H9 (cell line): ENCODE measurements at regions not wholly inside any gene's neighbourhood (a gene's known extent, or its start where the extent isn't known, plus 50 kb on each side); places are given as distances from the start of the nearest gene placed in this dataset.

Source experiments
- DNase-seq: peaks from one replicate; pipeline ENCODE4 v3.0.0-alpha.2; 2017
- H2AFZ ChIP-seq: one replicate; pipeline ENCODE4 v1.6.1; 2013; ENCODE audit warnings: mild to moderate bottlenecking, low read length, control low read depth, moderate library complexity
- H2AK5ac ChIP-seq: 2 replicates; pipeline ENCODE4 v1.6.1; 2013; ENCODE audit warnings: low read length, control low read depth, mixed read lengths; ENCODE audit not compliant: insufficient read length
- H2BK120ac ChIP-seq: one replicate; pipeline ENCODE4 v1.6.1; 2013; ENCODE audit warnings: low read depth, mild to moderate bottlenecking, low read length, control low read depth, inconsistent platforms; ENCODE audit not compliant: poor library complexity, severe bottlenecking
- H2BK12ac ChIP-seq: 2 replicates; pipeline ENCODE4 v1.6.1; 2013; ENCODE audit warnings: low read length, control low read depth, mixed read lengths, low read depth; ENCODE audit not compliant: insufficient read length
- H2BK15ac ChIP-seq: 2 replicates; pipeline ENCODE4 v1.6.1; 2013; ENCODE audit warnings: low read depth, low read length, control low read depth
- H2BK20ac ChIP-seq: one replicate; pipeline ENCODE4 v1.6.1; 2013; ENCODE audit warnings: low read depth, mild to moderate bottlenecking, low read length, control low read depth, inconsistent platforms; ENCODE audit not compliant: poor library complexity, severe bottlenecking
- H2BK5ac ChIP-seq: 2 replicates; pipeline ENCODE4 v1.6.1; 2013; ENCODE audit warnings: low read length, control low read depth, mixed read lengths; ENCODE audit not compliant: insufficient read length
- H3K14ac ChIP-seq: 2 replicates; pipeline ENCODE4 v1.6.1; 2013; ENCODE audit warnings: low read length, control low read depth; ENCODE audit not compliant: insufficient read depth
- H3K18ac ChIP-seq: 2 replicates; pipeline ENCODE4 v1.6.1; 2013; ENCODE audit warnings: low read depth, mild to moderate bottlenecking, mixed read lengths, low read length, control low read depth; ENCODE audit not compliant: insufficient read length
- H3K23ac ChIP-seq: 2 replicates; pipeline ENCODE4 v1.6.1; 2013; ENCODE audit warnings: low read length, control low read depth, mixed read lengths, low read depth; ENCODE audit not compliant: insufficient read length
- H3K23me2 ChIP-seq: 2 replicates; pipeline ENCODE4 v1.6.1; 2013; ENCODE audit warnings: low read depth, mild to moderate bottlenecking, mixed read lengths, low read length, control low read depth; ENCODE audit not compliant: insufficient read length, poor library complexity, severe bottlenecking
- H3K27ac ChIP-seq: 2 replicates; pipeline ENCODE4 v1.5.1; 2013; ENCODE audit warnings: low read length, control low read depth, mixed read lengths, low read depth; ENCODE audit not compliant: insufficient read length
- H3K27me3 ChIP-seq: 2 replicates; pipeline ENCODE4 v1.6.1; 2013; ENCODE audit warnings: low read length, control low read depth, inconsistent platforms; ENCODE audit not compliant: insufficient read depth
- H3K4ac ChIP-seq: 2 replicates; pipeline ENCODE4 v1.6.1; 2013; ENCODE audit warnings: low read depth, mild to moderate bottlenecking, control low read depth, inconsistent platforms, low read length, moderate library complexity
- H3K4me1 ChIP-seq: 2 replicates; pipeline ENCODE4 v1.6.1; 2013; ENCODE audit warnings: low read length, control low read depth, inconsistent platforms; ENCODE audit not compliant: insufficient read depth
- H3K4me2 ChIP-seq: 2 replicates; pipeline ENCODE4 v1.6.1; 2013; ENCODE audit warnings: low read length, control low read depth, mixed read lengths; ENCODE audit not compliant: insufficient read length, insufficient read depth
- H3K56ac ChIP-seq: 2 replicates; pipeline ENCODE4 v1.6.1; 2013; ENCODE audit warnings: low read depth, mild to moderate bottlenecking, mixed read lengths, low read length, control low read depth; ENCODE audit not compliant: insufficient read length
- H3K79me1 ChIP-seq: 2 replicates; pipeline ENCODE4 v1.6.1; 2013; ENCODE audit warnings: low read depth, mild to moderate bottlenecking, moderate library complexity, low read length, control low read depth, inconsistent platforms; ENCODE audit not compliant: insufficient read depth, poor library complexity, severe bottlenecking
- H3K79me2 ChIP-seq: 2 replicates; pipeline ENCODE4 v1.6.1; 2013; ENCODE audit warnings: low read length, control low read depth, inconsistent platforms; ENCODE audit not compliant: insufficient read depth
- H3K9ac ChIP-seq: 2 replicates; pipeline ENCODE4 v1.6.1; 2013; ENCODE audit warnings: low read length, control low read depth, mixed read lengths; ENCODE audit not compliant: insufficient read length; ENCODE audit errors: extremely low read depth
- H3K9me3 ChIP-seq: one replicate; pipeline ENCODE4 v1.6.1; 2013; ENCODE audit warnings: low read depth, low read length, inconsistent platforms; ENCODE audit not compliant: control insufficient read depth
- H3T11ph ChIP-seq: one replicate; pipeline ENCODE4 v1.6.1; 2013; ENCODE audit warnings: mild to moderate bottlenecking, low read length, control low read depth, inconsistent platforms
- H4K20me1 ChIP-seq: one replicate; pipeline ENCODE4 v1.6.1; 2013; ENCODE audit not compliant: control insufficient read depth, insufficient read length, insufficient read depth
- H4K5ac ChIP-seq: 2 replicates; pipeline ENCODE4 v1.6.1; 2013; ENCODE audit warnings: low read depth, mild to moderate bottlenecking, mixed read lengths, low read length, control low read depth; ENCODE audit not compliant: insufficient read length
- H4K8ac ChIP-seq: replicated peaks from 2 replicates; pipeline ENCODE4 v1.6.1; 2013; ENCODE audit warnings: low read length, control low read depth, mixed read lengths, low read depth; ENCODE audit not compliant: insufficient read length
- H4K91ac ChIP-seq: 2 replicates; pipeline ENCODE4 v1.6.1; 2013; ENCODE audit warnings: low read depth, mild to moderate bottlenecking, moderate library complexity, mixed read lengths, low read length, control low read depth; ENCODE audit not compliant: insufficient read length
- H3K27ac Mint-ChIP-seq, 3 experiments: 2 replicates in 2 of 3; 3 replicates in 1 of 3; pipeline ENCODE4 v1.8.0; 2020 to 2021; ENCODE audit warnings: mixed read lengths in 3 of 3, mild to moderate bottlenecking in 1 of 3, moderate library complexity in 1 of 3
- H3K27me3 Mint-ChIP-seq: 2 replicates; pipeline ENCODE4 v1.8.0; 2021; ENCODE audit warnings: low read depth, mild to moderate bottlenecking, moderate library complexity, mixed read lengths
- H3K36me3 Mint-ChIP-seq, 3 experiments: 2 replicates in 2 of 3; 3 replicates in 1 of 3; pipeline ENCODE4 v1.8.0; 2020 to 2021; ENCODE audit warnings: low read depth in 3 of 3, mixed read lengths in 3 of 3; ENCODE audit not compliant: insufficient read depth in 1 of 3
- H3K4me1 Mint-ChIP-seq, 2 experiments: 2 replicates each; pipeline ENCODE4 v1.8.0; 2020; ENCODE audit warnings: mixed read lengths in 2 of 2
- H3K4me3 Mint-ChIP-seq, 2 experiments: 2 replicates in 1 of 2; 3 replicates in 1 of 2; pipeline ENCODE4 v1.8.0; 2020 to 2021; ENCODE audit warnings: mild to moderate bottlenecking in 2 of 2, mixed read lengths in 2 of 2, moderate library complexity in 1 of 2
- H3K9me3 Mint-ChIP-seq, 2 experiments: 2 replicates in 1 of 2; 3 replicates in 1 of 2; pipeline ENCODE4 v1.8.0; 2020; ENCODE audit warnings: mild to moderate bottlenecking in 2 of 2, mixed read lengths in 2 of 2, moderate library complexity in 1 of 2
- CTCF ChIP-seq: fragments of 200-600 bp; sonication (generic); conservative IDR thresholded peaks from 3 replicates; pipeline ENCODE4 v1.8.0; 2021; ENCODE audit warnings: antibody characterized with exemption, mild to moderate bottlenecking
- WGBS: extraction: QIAGEN DNeasy Blood & Tissue Kit; methylation state at CpG from one replicate; pipeline ENCODE4 v1.1.7; 2013; ENCODE audit warnings: missing lambda C conversion rate, low lambda C conversion rate, mixed read lengths; ENCODE audit not compliant: insufficient read length; ENCODE audit errors: extremely low coverage; 5-methylcytosine and 5-hydroxymethylcytosine counted together

GRCh38 chr6:147099974-147100373 is 104.2 kb upstream of the STXBP5 start:
- Histone ChIP-seq H3K23ac (no peak overlapping the region), H3K27me3 (no peaks in the 10 kb centered on the region), H4K20me1 (no peaks in the 10 kb centered on the region), H3K4me2 (no peak overlapping the region), H3K9me3 (no peaks in the 10 kb centered on the region), H2BK15ac (no peak overlapping the region), H4K5ac (no peak overlapping the region), H2BK12ac (no peak overlapping the region), H4K8ac (no peak overlapping the region), H3K4me1 (no peaks in the 10 kb centered on the region), H2BK120ac (no peak overlapping the region), H3K23me2 (no peaks in the 10 kb centered on the region), H2BK20ac (no peak overlapping the region), H2AFZ (no peak overlapping the region), H2AK5ac (no peak overlapping the region), H4K91ac (no peak overlapping the region), H3K79me1 (no peaks in the 10 kb centered on the region), H3K27ac (no peak overlapping the region), H3K14ac (no peak overlapping the region), H3K4ac (no peak overlapping the region), H2BK5ac (no peak overlapping the region), H3K56ac (no peak overlapping the region), H3K18ac (no peak overlapping the region), H3T11ph (no peak overlapping the region), H3K79me2 (no peaks in the 10 kb centered on the region), H3K9ac (no peak overlapping the region)
- Mint-ChIP-seq H3K36me3 (no peaks in the 10 kb centered on the region), H3K4me1 (no peaks in the 10 kb centered on the region), H3K4me3 (no peak overlapping the region), H3K9me3 (no peaks in the 10 kb centered on the region), H3K27ac (no peak overlapping the region; a peak in 1 of 7 replicates), H3K27me3 (no peaks in the 10 kb centered on the region)
- no peak for DNase-seq
- no CpG with 5 or more reads among the region's 3 CpGs for WGBS
- TF ChIP-seq CTCF: no peak
